ENCODE measurements at regions not wholly inside any gene's neighbourhood (a gene's known extent, or its start where the extent isn't known, plus 50 kb on each side); places are given as distances from the start of the nearest gene placed in this dataset.
"Not testable (repeated sequence)": the region's sequence is repeated elsewhere in the genome, so short reads cannot be mapped to it uniquely, and the experiment has no call there.

DNA sequence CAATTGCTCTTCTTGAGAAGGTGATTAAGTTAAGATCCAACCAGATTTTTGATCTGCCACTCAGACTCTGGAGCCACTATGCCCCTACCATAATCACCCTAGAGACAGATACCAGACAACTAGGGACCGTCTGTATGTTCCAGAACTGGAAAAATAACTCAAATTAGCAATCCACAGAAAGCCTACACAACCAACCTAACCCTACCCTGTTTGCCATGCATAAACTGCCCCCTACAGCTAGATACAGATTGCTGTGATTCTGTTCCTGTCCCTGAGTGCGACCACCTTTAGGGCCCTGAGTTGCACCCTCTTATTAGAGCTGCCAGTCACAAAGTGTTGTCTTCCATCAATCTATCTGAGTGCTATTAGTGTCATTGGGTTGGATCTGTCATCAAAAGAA is 929.8 kb upstream of the SLITRK1 start:
- no peak overlapping the region for H3K4me3 Mint-ChIP-seq
- H3K36me3 Mint-ChIP-seq (ENCODE audit: low read depth) = no peaks in the 10 kb centered on the region
- DNase-seq (no peak), ATAC-seq (no peak)
- no peaks in the 10 kb centered on the region for H3K4me1 Mint-ChIP-seq
- H3K27ac Mint-ChIP-seq = no peak overlapping the region
- H3K27me3 Mint-ChIP-seq = no peaks in the 10 kb centered on the region
- no peaks in the 10 kb centered on the region for H3K9me3 Mint-ChIP-seq

DNA sequence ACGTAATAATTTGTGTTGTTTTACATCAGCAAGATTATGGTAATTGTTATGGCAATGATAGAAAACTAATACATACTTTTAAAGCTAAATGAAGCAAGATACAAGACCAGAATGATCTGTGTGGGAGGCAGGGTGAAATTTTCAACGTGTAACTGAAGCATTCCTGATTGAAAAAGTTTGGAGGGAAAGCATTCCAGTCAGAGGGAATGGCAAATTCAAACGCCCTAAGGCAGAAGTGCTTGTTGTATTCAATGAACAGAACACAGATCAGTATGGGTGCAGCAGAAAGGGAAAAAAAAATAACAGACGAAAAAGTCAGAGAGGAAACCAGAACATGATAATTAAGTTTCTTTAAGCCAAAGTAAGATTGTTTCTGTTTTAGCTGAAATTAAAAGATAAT is 928.5 kb upstream of the SLITRK1 start:
- no peak overlapping the region for H3K4me3 Mint-ChIP-seq
- no peaks in the 10 kb centered on the region for H3K9me3 Mint-ChIP-seq
- H3K4me1 Mint-ChIP-seq = no peaks in the 10 kb centered on the region
- no peaks in the 10 kb centered on the region for H3K36me3 Mint-ChIP-seq (ENCODE audit: low read depth)
- DNase-seq = no peak
- H3K27ac Mint-ChIP-seq = no peak overlapping the region
- H3K27me3 Mint-ChIP-seq = no peaks in the 10 kb centered on the region
- ATAC-seq = no peak

DNA sequence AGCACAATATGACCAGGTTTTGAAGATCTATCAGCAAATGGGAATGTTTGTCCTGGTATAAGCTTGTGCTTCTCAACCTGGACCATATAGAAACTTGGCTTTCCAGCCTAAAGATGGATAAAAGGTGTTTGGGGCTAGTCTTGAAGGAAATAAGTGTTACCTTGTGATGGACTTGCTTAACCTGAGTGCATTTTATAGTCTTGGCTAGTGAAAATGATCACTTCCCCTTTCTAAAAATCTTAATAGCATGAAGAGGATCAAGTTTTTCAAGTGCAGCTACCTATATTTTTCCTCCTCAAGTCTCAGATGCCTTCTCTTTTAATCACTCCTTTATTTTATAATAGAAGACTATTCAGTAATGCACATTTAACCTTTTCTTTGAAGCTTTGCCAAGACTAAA is 919.8 kb upstream of the SLITRK1 start:
- Mint-ChIP-seq H3K27ac (no peak overlapping the region), H3K4me1 (no peaks in the 10 kb centered on the region), H3K27me3 (no peaks in the 10 kb centered on the region), H3K4me3 (no peak overlapping the region), H3K9me3 (no peaks in the 10 kb centered on the region), H3K36me3 (ENCODE audit: low read depth) (no peaks in the 10 kb centered on the region)
- DNase-seq (no peak), ATAC-seq (no peak)

DNA sequence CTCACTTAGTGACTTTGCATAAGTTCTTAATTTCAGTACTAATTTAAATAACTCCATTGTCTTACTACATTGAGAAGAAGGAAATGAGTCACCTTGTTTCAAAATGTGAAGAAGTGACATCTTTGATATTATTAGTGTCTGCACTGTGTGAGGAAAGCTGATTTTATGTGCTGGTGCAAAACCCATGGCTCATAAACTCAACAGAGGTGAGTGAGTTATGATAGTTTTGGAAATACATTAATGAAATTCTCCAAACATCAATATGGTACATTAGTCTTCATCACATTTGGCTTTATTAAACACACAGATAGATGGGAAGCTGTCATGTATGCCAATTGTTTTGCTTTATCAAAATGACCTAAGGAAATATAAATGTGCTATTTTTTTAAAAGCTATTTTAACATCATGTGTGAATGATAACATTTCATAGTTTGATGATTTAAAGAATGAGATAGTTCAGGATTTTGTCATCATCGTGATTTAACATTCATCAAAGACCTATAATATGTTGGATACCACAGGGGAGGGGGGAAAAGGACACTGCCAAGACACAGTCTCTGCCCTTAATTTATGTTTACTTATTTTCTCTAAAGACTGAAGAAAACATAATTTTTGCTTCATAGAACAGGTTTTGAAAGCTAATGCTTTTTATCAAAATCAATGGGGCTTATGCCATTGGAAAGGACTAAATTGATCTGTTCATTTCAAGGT is 902.3 kb upstream of the SLITRK1 start:
- no peaks in the 10 kb centered on the region for H3K36me3 Mint-ChIP-seq (ENCODE audit: low read depth)
- H3K4me1 Mint-ChIP-seq = no peaks in the 10 kb centered on the region
- peaks cover 16% of the 10 kb centered on the region for H3K9me3 Mint-ChIP-seq
- DNase-seq = no peak
- H3K4me3 Mint-ChIP-seq = no peak overlapping the region
- no peak overlapping the region for H3K27ac Mint-ChIP-seq
- no peak for ATAC-seq
- H3K27me3 Mint-ChIP-seq = no peaks in the 10 kb centered on the region

DNA sequence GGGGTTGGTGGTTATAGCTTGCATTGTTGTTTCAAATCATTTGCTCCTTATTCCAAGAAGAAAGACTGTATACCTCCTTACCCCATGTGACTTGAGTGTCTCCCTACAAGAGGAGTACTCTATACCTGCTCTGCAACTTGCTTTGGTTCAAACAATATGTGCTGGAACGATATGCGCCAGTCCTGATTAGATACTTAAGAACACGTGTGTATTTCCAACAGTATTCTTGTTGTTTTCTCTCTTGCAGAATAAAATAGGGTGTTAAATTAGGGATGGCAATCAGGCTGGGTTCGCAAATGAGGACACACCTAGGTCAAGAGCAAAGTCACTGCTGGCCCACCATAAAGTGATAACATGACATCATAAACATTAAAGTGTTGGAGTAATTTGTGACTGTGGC is 895.0 kb upstream of the SLITRK1 start:
- Mint-ChIP-seq H3K4me1 (no peaks in the 10 kb centered on the region), H3K27ac (no peak overlapping the region), H3K4me3 (no peak overlapping the region), H3K27me3 (no peaks in the 10 kb centered on the region), H3K9me3 (no peaks in the 10 kb centered on the region), H3K36me3 (ENCODE audit: low read depth) (no peaks in the 10 kb centered on the region)
- no peak for DNase-seq
- no peak for ATAC-seq

DNA sequence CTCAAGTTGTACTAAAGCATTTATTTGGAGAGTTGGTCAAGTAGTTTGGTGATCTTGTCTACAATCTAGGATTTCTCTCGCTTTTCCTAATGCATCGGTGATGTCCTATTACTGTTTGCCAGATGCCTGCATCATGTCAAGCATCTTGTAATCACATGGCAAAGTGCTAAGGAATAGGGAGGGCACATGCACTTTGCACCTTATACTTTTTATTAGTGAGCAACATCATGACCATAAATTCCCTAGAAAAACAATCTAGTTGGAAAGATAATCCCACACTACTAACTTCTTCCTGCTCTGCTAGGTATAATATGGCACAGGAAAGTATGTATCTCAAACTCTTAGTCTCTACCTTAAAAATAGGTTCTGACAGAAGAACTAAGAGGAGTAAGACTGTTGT is 894.3 kb upstream of the SLITRK1 start:
- no peak overlapping the region for H3K4me3 Mint-ChIP-seq

DNA sequence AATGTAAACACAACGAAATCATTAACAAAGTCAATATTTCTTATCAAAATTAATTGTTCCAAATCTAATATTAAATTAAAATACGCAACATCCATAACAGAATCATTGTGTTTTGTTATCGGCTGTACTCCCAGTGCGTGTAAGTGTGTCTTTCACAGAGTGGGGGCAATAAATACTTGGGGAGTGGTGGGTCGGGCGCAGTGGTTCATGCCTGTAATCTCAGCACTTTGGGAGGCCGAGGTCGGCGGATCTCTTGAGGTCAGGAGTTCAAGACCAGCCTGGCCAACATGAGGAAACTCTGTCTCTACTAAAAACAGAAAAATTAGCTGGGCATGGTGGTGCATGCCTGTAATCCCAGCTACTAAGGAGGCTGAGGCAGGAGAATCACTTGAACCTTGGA is 893.6 kb upstream of the SLITRK1 start:
- H3K9me3 Mint-ChIP-seq; H3K36me3 Mint-ChIP-seq (ENCODE audit: low read depth); H3K27ac Mint-ChIP-seq; H3K27me3 Mint-ChIP-seq; ATAC-seq; H3K4me3 Mint-ChIP-seq; DNase-seq; H3K4me1 Mint-ChIP-seq: not testable (repeated sequence)

More for the DNA sequence above, 894.3 kb upstream of the SLITRK1 start:
- H3K4me1 Mint-ChIP-seq = no peaks in the 10 kb centered on the region
- ATAC-seq = no peak
- H3K9me3 Mint-ChIP-seq = no peaks in the 10 kb centered on the region
- H3K27me3 Mint-ChIP-seq = no peaks in the 10 kb centered on the region
- no peaks in the 10 kb centered on the region for H3K36me3 Mint-ChIP-seq (ENCODE audit: low read depth)
- no peak overlapping the region for H3K27ac Mint-ChIP-seq
- DNase-seq = no peak

DNA sequence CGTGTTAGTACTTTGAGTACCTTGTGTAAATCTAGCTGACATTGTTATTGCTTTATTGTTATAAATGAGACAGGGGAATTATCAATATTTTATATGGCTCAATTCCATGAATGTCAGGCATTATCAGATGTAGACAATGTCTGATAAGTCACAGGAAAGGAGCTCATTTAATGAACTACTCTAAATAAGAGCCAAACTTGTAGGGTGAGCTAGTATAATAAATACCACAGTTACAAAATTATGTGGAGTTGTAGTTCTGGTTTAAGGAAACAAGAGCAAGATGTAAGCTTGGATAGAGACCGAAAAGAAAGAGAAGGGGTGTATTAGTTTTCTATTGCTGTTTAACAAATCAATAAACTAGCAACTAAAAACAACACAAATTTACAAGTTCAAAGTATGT is 891.8 kb upstream of the SLITRK1 start:
- H3K27ac Mint-ChIP-seq = no peak overlapping the region
- no peaks in the 10 kb centered on the region for H3K27me3 Mint-ChIP-seq
- no peaks in the 10 kb centered on the region for H3K4me1 Mint-ChIP-seq
- H3K9me3 Mint-ChIP-seq = no peaks in the 10 kb centered on the region
- no peaks in the 10 kb centered on the region for H3K36me3 Mint-ChIP-seq (ENCODE audit: low read depth)
- ATAC-seq (no peak), DNase-seq (no peak)
- no peak overlapping the region for H3K4me3 Mint-ChIP-seq

DNA sequence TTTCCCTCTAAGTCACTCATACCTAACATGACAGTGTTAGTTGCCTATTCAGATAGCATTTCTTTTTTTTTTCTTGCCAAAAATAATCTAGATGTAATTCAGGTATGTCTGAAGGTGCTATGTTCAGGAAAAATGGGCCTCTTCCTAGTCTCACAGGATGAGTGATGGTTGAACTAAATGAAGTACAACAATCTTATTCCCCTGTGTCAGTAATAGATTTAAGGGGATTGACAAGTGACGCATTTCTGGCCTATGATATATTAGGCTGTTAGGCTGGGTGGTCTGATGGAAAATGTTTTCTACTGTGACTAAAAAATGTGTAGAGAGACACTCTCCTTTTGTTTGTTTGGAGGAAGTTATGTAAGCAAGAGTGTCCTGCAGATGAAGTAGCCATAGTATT is 878.7 kb upstream of the SLITRK1 start:
- ATAC-seq = no peak

DNA sequence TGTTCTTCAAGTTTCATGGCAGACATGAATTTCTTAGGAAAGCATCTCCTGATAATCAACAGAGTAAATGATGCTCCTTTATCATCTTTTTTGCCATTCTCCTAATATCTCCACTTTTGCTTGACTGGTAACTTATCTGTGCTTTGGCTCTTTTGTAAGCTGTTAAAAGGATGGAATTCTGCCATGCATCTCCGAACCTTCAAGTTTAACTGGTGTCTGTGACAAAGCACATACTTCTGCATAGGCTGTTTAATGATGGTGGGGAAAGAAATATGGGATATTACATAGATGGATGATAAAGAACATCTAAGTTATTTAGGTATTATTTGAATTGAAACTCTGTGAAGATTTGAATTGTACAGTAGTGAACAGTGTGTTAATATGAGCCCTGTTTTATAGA is 866.9 kb upstream of the SLITRK1 start:
- Mint-ChIP-seq H3K27ac (no peak overlapping the region), H3K9me3 (no peaks in the 10 kb centered on the region), H3K4me3 (no peak overlapping the region), H3K27me3 (no peaks in the 10 kb centered on the region), H3K36me3 (ENCODE audit: low read depth) (no peaks in the 10 kb centered on the region), H3K4me1 (no peaks in the 10 kb centered on the region)
- ATAC-seq = no peak
- DNase-seq = no peak

More for the DNA sequence above, 878.7 kb upstream of the SLITRK1 start:
- Mint-ChIP-seq H3K27me3 (no peaks in the 10 kb centered on the region), H3K36me3 (ENCODE audit: low read depth) (no peaks in the 10 kb centered on the region), H3K4me1 (no peaks in the 10 kb centered on the region), H3K4me3 (no peak overlapping the region), H3K9me3 (no peaks in the 10 kb centered on the region), H3K27ac (no peak overlapping the region)
- no peak for DNase-seq

DNA sequence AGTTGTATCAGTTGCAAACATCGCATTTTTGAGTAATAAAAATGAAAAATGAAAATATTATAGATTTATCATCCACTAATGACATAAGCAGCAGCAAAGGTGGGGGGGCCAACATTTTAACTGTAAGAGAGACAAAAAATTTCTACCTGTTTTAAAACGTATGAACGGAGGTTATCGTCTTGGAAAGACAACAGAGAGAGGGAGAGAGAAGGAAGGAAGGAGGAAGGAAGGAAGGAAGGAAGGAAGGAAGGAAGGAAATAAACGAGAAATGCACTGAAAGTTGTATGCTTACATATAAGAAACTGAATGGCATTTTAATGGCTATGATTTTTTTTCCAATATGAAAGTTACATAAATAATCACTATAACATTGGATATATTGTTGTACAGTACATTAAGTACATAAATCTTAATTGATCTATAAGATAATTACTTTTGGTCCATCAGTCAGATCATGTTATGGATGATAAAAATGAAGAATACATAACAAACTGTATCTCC is 862.8 kb upstream of the SLITRK1 start:
- Mint-ChIP-seq H3K27me3 (no peaks in the 10 kb centered on the region), H3K9me3 (no peaks in the 10 kb centered on the region), H3K27ac (no peak overlapping the region), H3K4me3 (no peak overlapping the region), H3K36me3 (ENCODE audit: low read depth) (no peaks in the 10 kb centered on the region), H3K4me1 (no peaks in the 10 kb centered on the region)
- ATAC-seq (no peak), DNase-seq (no peak)

DNA sequence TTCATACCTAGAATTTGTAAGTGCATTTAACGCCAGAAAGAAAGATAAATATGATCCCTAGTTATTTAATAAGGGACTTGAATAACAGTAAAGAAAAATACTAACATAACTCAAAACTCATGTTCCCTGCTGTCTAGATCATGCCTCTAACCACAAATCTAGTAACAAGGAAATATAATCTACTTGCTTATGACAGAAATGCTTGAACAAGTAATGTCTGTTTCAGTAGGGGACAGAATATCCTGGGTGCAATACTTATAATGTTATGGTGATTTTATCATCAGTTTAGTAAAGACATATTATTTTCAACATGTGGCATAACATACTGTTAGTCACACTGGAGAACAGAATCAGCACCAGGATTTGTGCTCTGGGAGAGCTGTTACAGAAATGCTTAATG is 861.9 kb upstream of the SLITRK1 start:
- no peak overlapping the region for H3K27ac Mint-ChIP-seq
- no peaks in the 10 kb centered on the region for H3K36me3 Mint-ChIP-seq (ENCODE audit: low read depth)
- no peaks in the 10 kb centered on the region for H3K9me3 Mint-ChIP-seq
- H3K27me3 Mint-ChIP-seq = no peaks in the 10 kb centered on the region
- no peaks in the 10 kb centered on the region for H3K4me1 Mint-ChIP-seq
- ATAC-seq (no peak), DNase-seq (no peak)
- H3K4me3 Mint-ChIP-seq = no peak overlapping the region

DNA sequence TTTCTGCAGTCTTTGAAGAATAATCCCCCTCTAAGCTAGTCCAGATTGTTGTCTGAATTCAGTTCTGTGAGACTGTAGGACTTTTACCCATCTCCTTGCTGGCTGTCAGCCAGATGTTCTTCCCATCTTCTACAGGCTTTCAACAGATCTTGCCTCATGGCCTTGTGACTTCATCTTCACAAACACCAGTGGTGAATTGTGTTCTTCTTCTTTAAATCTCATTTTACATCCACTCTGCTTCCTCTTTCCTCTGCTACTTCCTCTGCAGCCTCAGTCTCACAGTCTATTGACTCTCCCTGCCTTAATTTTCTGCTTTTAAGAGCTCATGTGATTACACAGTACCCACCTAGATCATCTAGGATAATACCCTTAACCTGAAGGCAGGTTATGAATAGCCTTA is 859.0 kb upstream of the SLITRK1 start:
- H3K27me3 Mint-ChIP-seq = no peaks in the 10 kb centered on the region
- no peaks in the 10 kb centered on the region for H3K36me3 Mint-ChIP-seq (ENCODE audit: low read depth)
- ATAC-seq (no peak), DNase-seq (no peak)
- no peaks in the 10 kb centered on the region for H3K4me1 Mint-ChIP-seq
- no peak overlapping the region for H3K27ac Mint-ChIP-seq
- no peak overlapping the region for H3K4me3 Mint-ChIP-seq
- peaks cover 3% of the 10 kb centered on the region for H3K9me3 Mint-ChIP-seq

DNA sequence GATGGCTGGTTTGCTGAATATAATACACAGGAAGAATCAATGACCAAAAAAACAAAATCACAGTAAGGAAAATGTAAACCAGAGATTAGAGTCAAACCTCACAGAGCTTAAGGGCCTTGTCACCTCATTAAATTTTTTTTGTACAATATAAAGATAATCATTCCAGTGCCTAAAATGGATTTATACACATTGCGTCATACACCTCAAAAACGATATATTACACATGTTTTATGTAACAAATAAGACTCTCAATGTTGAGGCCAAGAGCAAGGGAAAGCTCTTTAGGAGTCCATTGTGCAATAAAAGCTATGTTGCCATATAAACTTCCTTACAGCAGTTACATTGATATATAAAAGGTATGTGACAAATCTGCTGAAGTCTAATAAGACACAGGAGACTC is 856.7 kb upstream of the SLITRK1 start:
- Mint-ChIP-seq H3K27ac (no peak overlapping the region), H3K9me3 (peaks cover 7% of the 10 kb centered on the region), H3K27me3 (no peaks in the 10 kb centered on the region), H3K36me3 (ENCODE audit: low read depth) (no peaks in the 10 kb centered on the region), H3K4me1 (no peaks in the 10 kb centered on the region), H3K4me3 (no peak overlapping the region)
- no peak for DNase-seq
- no peak for ATAC-seq

DNA sequence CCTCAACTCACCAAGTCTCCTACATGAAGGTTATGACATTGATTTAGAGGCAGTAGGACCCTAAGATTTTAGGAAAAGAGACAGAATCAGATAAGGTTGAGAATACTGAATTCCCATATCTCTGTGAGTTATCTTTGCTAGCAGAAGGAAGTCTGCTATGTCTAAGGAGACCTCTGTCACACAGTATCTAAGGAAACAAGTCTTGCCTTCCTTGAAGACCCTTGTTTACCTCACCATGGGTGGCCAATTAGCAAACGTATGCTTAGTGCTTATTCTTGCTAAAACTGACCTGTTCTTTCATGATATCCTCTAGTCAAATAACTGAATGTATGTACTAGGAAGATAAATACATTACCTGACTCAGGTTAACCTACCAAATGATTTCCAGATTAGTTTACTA is 855.4 kb upstream of the SLITRK1 start:
- Mint-ChIP-seq H3K27ac (no peak overlapping the region), H3K4me1 (no peaks in the 10 kb centered on the region), H3K4me3 (no peak overlapping the region), H3K27me3 (no peaks in the 10 kb centered on the region), H3K36me3 (ENCODE audit: low read depth) (no peaks in the 10 kb centered on the region), H3K9me3 (peaks cover 7% of the 10 kb centered on the region)
- ATAC-seq (no peak), DNase-seq (no peak)

DNA sequence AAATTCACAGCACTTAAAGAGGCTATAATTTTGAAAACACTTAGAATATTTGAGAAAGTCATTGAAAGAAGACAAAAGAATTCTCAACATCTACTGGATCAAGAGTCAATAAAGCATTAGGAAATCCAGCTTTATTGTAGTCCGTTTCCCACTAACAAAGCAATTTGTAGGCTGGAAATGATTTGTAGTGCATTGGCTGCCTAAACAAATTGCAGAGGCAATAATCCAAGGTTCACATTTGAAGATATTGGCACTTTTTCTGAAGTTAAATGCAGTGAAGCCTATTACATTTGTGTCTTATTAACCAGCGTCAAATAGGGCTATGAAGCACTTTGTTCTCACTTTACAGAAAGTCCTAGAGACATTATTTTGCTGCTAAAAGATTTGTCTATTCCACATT is 848.1 kb upstream of the SLITRK1 start:
- no peaks in the 10 kb centered on the region for H3K27me3 Mint-ChIP-seq
- H3K36me3 Mint-ChIP-seq (ENCODE audit: low read depth) = no peaks in the 10 kb centered on the region
- DNase-seq = no peak
- ATAC-seq = no peak
- peaks cover under 1% of the 10 kb centered on the region for H3K9me3 Mint-ChIP-seq
- no peak overlapping the region for H3K27ac Mint-ChIP-seq
- H3K4me1 Mint-ChIP-seq = no peaks in the 10 kb centered on the region
- no peak overlapping the region for H3K4me3 Mint-ChIP-seq
